NT2/D1 (cell line): ENCODE measurements at regions not wholly inside any gene's neighbourhood (a gene's known extent, or its start where the extent isn't known, plus 50 kb on each side); places are given as distances from the start of the nearest gene placed in this dataset.
"Not testable (repeated sequence)": the region's sequence is repeated elsewhere in the genome, so short reads cannot be mapped to it uniquely, and the experiment has no call there.

ENCODE experiments used
- DNase-seq: peaks from one replicate; pipeline ENCODE4 v3.0.0-alpha.2; 2011; ENCODE audit warnings: low read depth, low spot score
- H3K27me3 ChIP-seq: 2 replicates; pipeline ENCODE4 v1.6.0; 2011; ENCODE audit warnings: mild to moderate bottlenecking; ENCODE audit not compliant: insufficient read length, insufficient read depth
- H3K36me3 ChIP-seq: 2 replicates; pipeline ENCODE4 v1.6.1; 2011; ENCODE audit warnings: mild to moderate bottlenecking, low read length, mixed read lengths; ENCODE audit not compliant: insufficient read depth, insufficient read length
- H3K4me1 ChIP-seq: 2 replicates; pipeline ENCODE4 v1.5.1; 2011; ENCODE audit not compliant: insufficient read depth, insufficient read length
- H3K4me3 ChIP-seq: 2 replicates; pipeline ENCODE4 v1.5.1; 2011; ENCODE audit warnings: low read depth; ENCODE audit not compliant: insufficient read length
- H3K9ac ChIP-seq: 2 replicates; pipeline ENCODE4 v1.6.0; 2011; ENCODE audit warnings: low read depth; ENCODE audit not compliant: insufficient read length
- H3K9me3 ChIP-seq: 2 replicates; pipeline ENCODE4 v1.5.1; 2011; ENCODE audit warnings: mild to moderate bottlenecking, low read length; ENCODE audit not compliant: insufficient read depth
- SUZ12 ChIP-seq: IDR thresholded peaks from 2 replicates; pipeline ENCODE4 v1.6.1; 2011; ENCODE audit not compliant: insufficient read length, insufficient read depth; ENCODE audit errors: extremely low read depth
- YY1 ChIP-seq: IDR thresholded peaks from 2 replicates; pipeline ENCODE4 v1.6.1; 2011; ENCODE audit not compliant: insufficient read length, insufficient read depth
- ZNF274 ChIP-seq: IDR thresholded peaks from 2 replicates; pipeline ENCODE4 v1.6.1; 2011; ENCODE audit warnings: mild to moderate bottlenecking, low read depth, low read length

- no peak for DNase-seq
- H3K9me3 ChIP-seq: no peaks in the 10 kb centered on the region
- H3K9ac ChIP-seq: no peak overlapping the region
- no peaks in the 10 kb centered on the region for H3K4me1 ChIP-seq
- no peaks in the 10 kb centered on the region for H3K36me3 ChIP-seq
- no peaks in the 10 kb centered on the region for H3K27me3 ChIP-seq
- no peak overlapping the region for H3K4me3 ChIP-seq
- TF ChIP-seq YY1 (no peak), SUZ12 (no peak), ZNF274 (no peak)
Measured at GRCh38 chr3:180416111-180416594, 185.8 kb upstream of the TTC14 start.

GRCh38 chr3:180417241-180417640 is 184.7 kb upstream of the TTC14 start:
- TF ChIP-seq YY1 (no peak), ZNF274 (no peak), SUZ12 (no peak)
- H3K27me3 ChIP-seq: no peaks in the 10 kb centered on the region
- no peak overlapping the region for H3K9ac ChIP-seq
- H3K36me3 ChIP-seq: no peaks in the 10 kb centered on the region
- no peaks in the 10 kb centered on the region for H3K9me3 ChIP-seq
- DNase-seq: no peak
- no peaks in the 10 kb centered on the region for H3K4me1 ChIP-seq
- H3K4me3 ChIP-seq: no peak overlapping the region

DNA sequence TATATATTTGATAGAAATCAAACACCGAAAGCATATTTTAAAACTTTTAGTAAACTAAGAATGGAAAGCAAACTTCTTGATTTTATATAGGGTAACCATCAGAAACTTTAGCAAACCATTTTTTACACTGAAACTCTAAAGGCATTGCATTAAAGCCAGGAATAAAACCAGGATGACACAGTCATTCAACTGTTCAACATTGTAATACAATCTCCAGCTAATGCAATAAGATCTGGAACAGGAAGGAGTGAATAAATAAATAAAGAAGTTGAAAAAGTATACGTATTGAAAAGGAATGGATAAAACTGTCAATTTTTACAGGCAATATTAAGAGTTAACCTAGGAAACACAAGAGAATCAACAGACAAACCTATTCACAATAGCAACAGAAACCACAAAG is 181.9 kb upstream of the TTC14 start:
- no peak for DNase-seq
- TF ChIP-seq SUZ12 (no peak), YY1 (no peak), ZNF274 (no peak)
- Histone ChIP-seq H3K9ac (no peak overlapping the region), H3K36me3 (no peaks in the 10 kb centered on the region), H3K4me1 (no peaks in the 10 kb centered on the region), H3K4me3 (no peak overlapping the region), H3K9me3 (no peaks in the 10 kb centered on the region), H3K27me3 (no peaks in the 10 kb centered on the region)

- DNase-seq: no peak
- TF ChIP-seq SUZ12 (no peak), YY1 (no peak), ZNF274 (no peak)
- Histone ChIP-seq H3K4me1 (no peaks in the 10 kb centered on the region), H3K4me3 (no peak overlapping the region), H3K27me3 (no peaks in the 10 kb centered on the region), H3K9ac (no peak overlapping the region), H3K36me3 (no peaks in the 10 kb centered on the region), H3K9me3 (no peaks in the 10 kb centered on the region)
Measured at GRCh38 chr3:180420804-180421203, 181.2 kb upstream of the TTC14 start.

GRCh38 chr3:180421221-180421620 is 180.7 kb upstream of the TTC14 start:
- Histone ChIP-seq H3K9ac (no peak overlapping the region), H3K36me3 (no peaks in the 10 kb centered on the region), H3K9me3 (no peaks in the 10 kb centered on the region), H3K4me3 (no peak overlapping the region), H3K4me1 (no peaks in the 10 kb centered on the region), H3K27me3 (no peaks in the 10 kb centered on the region)
- no peak for DNase-seq
- no peak for TF ChIP-seq SUZ12
- TF ChIP-seq YY1: no peak
- no peak for TF ChIP-seq ZNF274

GRCh38 chr3:180421721-180422120 is 180.2 kb upstream of the TTC14 start:
- Histone ChIP-seq H3K9me3 (no peaks in the 10 kb centered on the region), H3K4me1 (no peaks in the 10 kb centered on the region), H3K36me3 (no peaks in the 10 kb centered on the region), H3K9ac (no peak overlapping the region), H3K27me3 (no peaks in the 10 kb centered on the region), H3K4me3 (no peak overlapping the region)
- DNase-seq: no peak
- TF ChIP-seq ZNF274: no peak
- TF ChIP-seq SUZ12: no peak
- no peak for TF ChIP-seq YY1

GRCh38 chr3:180424305-180424704 is 177.7 kb upstream of the TTC14 start:
- H3K9ac ChIP-seq, H3K27me3 ChIP-seq, H3K4me1 ChIP-seq, H3K4me3 ChIP-seq, DNase-seq, H3K9me3 ChIP-seq, H3K36me3 ChIP-seq: not testable (repeated sequence)

DNA sequence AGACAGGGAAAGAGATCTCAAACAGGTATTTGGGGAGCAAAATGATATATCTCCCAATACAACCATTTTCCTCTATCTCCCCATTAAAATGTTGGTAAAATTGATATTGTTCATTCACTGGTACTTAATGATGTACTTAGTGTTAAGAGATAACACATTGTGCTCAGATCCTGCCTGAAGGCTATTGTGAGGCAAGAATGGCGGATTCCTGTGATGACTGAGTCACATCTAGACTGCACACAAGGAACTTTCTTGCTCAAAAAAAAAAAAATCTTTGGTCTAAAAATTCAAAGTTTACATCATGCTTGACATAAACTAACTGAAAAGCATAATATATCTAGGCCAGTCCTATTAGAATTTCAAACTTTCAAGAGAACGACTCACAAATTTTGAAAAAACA is 171.1 kb upstream of the TTC14 start:
- DNase-seq: no peak
- Histone ChIP-seq H3K4me3 (no peak overlapping the region), H3K9me3 (no peaks in the 10 kb centered on the region), H3K4me1 (no peaks in the 10 kb centered on the region), H3K27me3 (no peaks in the 10 kb centered on the region), H3K36me3 (no peaks in the 10 kb centered on the region), H3K9ac (no peak overlapping the region)
- TF ChIP-seq ZNF274: no peak
- TF ChIP-seq SUZ12: no peak
